Esophagus muscularis mucosa (tissue), 4 donors: ENCODE measurements at regions not wholly inside any gene's neighbourhood (a gene's known extent, or its start where the extent isn't known, plus 50 kb on each side); places are given as distances from the start of the nearest gene placed in this dataset.

Experiments
- DNase-seq: peaks from one replicate; pipeline ENCODE4 v3.0.0-alpha.2; 2017; ENCODE audit errors: extremely low spot score
- H3K27ac ChIP-seq, 4 donors: fragments of 200-600 bp; sonication (generic); replicated peaks in 1 of 4; 1 replicate in 3 of 4; 2 replicates in 1 of 4; pipeline ENCODE4 v1.5.1; 2016 to 2019; ENCODE audit warnings: mild to moderate bottlenecking in 1 of 4
- H3K27me3 ChIP-seq, 4 donors: fragments of 200-600 bp; sonication (generic); one replicate each; pipeline versions ENCODE4 v1.5.1 to v1.6.0; 2016 to 2019
- H3K36me3 ChIP-seq, 4 donors: fragments of 200-600 bp; sonication (generic); one replicate each; pipeline ENCODE4 v1.5.1; 2016 to 2019
- H3K4me1 ChIP-seq, 4 donors: fragments of 200-600 bp; sonication (generic); one replicate each; pipeline ENCODE4 v1.5.1; 2016 to 2019
- H3K4me3 ChIP-seq, 4 donors: fragments of 200-600 bp; sonication (generic); 1 replicate in 2 of 4; 2 replicates in 2 of 4; pipeline ENCODE4 v1.5.1; 2016 to 2019; ENCODE audit warnings: mild to moderate bottlenecking in 4 of 4, moderate library complexity in 1 of 4
- H3K9me3 ChIP-seq, 4 donors: fragments of 200-600 bp; sonication (generic); 1 replicate in 3 of 4; 2 replicates in 1 of 4; pipeline ENCODE4 v1.5.1; 2016 to 2019
- EP300 ChIP-seq: sonication (generic); formaldehyde crosslinking; IDR thresholded peaks from one replicate; pipeline ENCODE4 v1.6.1; 2017; ENCODE audit warnings: antibody characterized with exemption
- POLR2A ChIP-seq: fragments of 450-650 bp; IDR thresholded peaks from one replicate; pipeline ENCODE4 v1.6.1; 2017; ENCODE audit warnings: antibody characterized with exemption, moderate library complexity, mild to moderate bottlenecking, low read depth
- POLR2AphosphoS5 ChIP-seq, 2 donors: sonication (generic); formaldehyde crosslinking; IDR thresholded peaks; one replicate each; pipeline ENCODE4 v1.6.1; 2017; ENCODE audit warnings: antibody characterized with exemption in 2 of 2
- WGBS: methylation state at CpG from one replicate; pipeline ENCODE4 v1.1.5; 2018; 5-methylcytosine and 5-hydroxymethylcytosine counted together
- intact Hi-C: fragments of 100-400 bp; cut with DNase I; formaldehyde crosslinking; loops from one replicate; pipeline ENCODE4 v1.15.1; 2023
- TF ChIP-seq, protein P1 (sequence below), 3 experiments: fragments of 200-600 bp in 2 of 3; fragments of 450-650 bp in 1 of 3; sonication (generic) in 2 of 3; IDR thresholded peaks; one replicate each; pipeline ENCODE4 v1.5.1; 2017 to 2019; ENCODE audit warnings: antibody characterized with exemption in 3 of 3, mild to moderate bottlenecking in 2 of 3, moderate library complexity in 1 of 3

DNA sequence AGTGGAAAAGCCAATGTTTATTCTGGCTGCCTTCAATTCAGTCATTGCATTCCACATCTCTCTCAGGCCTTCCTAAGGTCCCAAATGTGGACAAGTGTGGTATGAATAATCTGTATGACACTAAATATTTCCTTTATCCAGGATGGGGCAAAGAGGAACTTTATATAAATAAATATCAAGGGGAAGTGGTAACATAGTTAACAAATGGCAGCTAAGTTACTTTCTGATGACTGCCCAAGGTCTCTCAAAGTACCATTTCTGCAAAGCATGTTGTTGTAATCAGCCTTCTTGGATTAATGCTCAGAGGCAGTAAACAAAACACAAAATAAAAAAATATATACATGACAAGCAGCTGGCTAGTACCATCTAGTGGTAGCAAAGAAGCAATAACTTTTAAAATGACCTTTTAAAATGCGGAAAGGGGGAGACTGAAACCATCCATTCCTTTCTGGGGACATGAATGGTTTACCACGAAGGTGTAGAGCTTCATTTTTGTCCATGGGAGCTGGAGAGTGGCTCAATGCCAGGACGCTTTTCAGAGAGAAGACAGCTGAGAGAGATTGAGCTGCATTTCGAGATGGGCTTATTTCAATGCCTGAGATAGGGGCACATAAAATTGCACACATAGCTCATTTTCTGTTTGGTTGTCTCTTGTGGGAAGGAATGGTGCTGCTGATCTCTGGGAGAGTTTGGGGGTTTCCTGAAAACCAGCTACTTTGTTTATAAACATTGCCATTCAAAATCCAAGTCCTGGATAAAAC, 259.2 kb downstream of the RFC3 start:
- intact Hi-C loops, result no loop called here
- Histone ChIP-seq H3K4me1 (peaks cover 0 to 11% (median 7%) of the 10 kb centered on the region in 4 donors), H3K4me3 (no peak overlapping the region), H3K27ac (no peak overlapping the region), H3K36me3 (no peaks in the 10 kb centered on the region), H3K27me3 (no peaks in the 10 kb centered on the region), H3K9me3 (no peaks in the 10 kb centered on the region)
- no peak for DNase-seq
- 36% methylated on average over 4 of the region's 4 CpGs for WGBS
- TF ChIP-seq EP300, result no peak
- TF ChIP-seq, protein P1, sequence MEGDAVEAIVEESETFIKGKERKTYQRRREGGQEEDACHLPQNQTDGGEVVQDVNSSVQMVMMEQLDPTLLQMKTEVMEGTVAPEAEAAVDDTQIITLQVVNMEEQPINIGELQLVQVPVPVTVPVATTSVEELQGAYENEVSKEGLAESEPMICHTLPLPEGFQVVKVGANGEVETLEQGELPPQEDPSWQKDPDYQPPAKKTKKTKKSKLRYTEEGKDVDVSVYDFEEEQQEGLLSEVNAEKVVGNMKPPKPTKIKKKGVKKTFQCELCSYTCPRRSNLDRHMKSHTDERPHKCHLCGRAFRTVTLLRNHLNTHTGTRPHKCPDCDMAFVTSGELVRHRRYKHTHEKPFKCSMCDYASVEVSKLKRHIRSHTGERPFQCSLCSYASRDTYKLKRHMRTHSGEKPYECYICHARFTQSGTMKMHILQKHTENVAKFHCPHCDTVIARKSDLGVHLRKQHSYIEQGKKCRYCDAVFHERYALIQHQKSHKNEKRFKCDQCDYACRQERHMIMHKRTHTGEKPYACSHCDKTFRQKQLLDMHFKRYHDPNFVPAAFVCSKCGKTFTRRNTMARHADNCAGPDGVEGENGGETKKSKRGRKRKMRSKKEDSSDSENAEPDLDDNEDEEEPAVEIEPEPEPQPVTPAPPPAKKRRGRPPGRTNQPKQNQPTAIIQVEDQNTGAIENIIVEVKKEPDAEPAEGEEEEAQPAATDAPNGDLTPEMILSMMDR (IDR thresholded peaks at IDR 0.05), result peak; percentile 37 to 52 (median 40)

DNA sequence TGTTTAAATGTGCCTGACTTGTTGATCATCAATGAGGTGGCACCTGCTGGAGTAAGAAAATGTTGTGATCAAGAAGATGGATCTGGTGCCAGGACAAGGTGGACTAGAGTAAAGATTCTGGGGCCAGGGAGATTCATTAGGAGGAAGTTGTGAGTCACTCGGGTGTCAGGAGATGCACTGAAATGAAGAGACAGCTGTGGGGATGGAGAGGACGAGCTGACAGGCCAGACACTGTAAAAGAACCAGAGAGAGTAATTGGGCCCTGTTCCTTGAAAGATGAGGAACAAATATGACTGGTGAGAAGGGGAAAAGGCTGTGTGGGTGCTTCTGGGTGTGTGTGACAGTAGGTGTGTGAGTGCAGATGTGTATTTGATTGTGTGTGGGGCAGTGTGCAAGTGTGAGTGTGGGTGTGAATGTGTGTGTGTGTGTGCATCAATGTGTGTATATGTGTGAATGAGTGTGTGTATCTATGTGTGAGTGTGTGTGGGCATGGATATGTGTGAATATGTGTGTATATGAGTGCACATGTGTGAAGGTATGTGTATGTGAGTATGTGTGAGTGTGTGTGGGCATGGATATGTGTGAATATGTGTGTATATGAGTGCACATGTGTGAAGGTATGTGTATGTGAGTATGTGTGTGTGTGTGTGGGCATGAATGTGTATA, 260.5 kb downstream of the RFC3 start:
- Histone ChIP-seq H3K4me1 (peaks cover 0 to 11% (median 7%) of the 10 kb centered on the region in 4 donors), H3K9me3 (no peaks in the 10 kb centered on the region), H3K36me3 (no peaks in the 10 kb centered on the region), H3K27me3 (no peaks in the 10 kb centered on the region), H3K4me3 (no peak overlapping the region), H3K27ac (no peak overlapping the region)
- WGBS, result 74% methylated on average over 2 of the region's 2 CpGs
- intact Hi-C loops, result no loop called here
- TF ChIP-seq EP300, result no peak
- TF ChIP-seq, protein P1 (IDR thresholded peaks at IDR 0.05), result no peak
- TF ChIP-seq POLR2A, result no peak
- TF ChIP-seq POLR2AphosphoS5 (IDR thresholded peaks at IDR 0.05), result no peak
- DNase-seq, result no peak

DNA sequence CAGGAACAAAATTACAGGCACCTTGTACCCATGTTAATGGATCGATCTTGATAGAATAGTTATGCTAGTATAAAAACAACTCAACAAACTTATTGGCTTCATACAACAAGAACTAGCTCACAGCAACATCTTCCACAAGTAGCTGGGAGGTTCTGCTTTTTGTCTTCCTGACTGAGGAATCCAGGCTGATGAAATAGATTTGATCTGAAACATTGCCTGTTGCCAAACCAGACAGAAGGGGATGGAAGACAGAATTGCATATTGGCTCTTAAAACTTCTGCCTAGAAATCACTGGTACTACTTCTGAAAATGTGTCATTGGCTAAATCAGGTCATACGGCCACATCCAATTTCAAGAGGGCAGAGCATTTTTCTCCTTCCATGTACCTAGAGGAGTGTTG, 267.3 kb downstream of the RFC3 start:
- intact Hi-C loops, result no loop called here
- Histone ChIP-seq H3K9me3 (no peaks in the 10 kb centered on the region), H3K36me3 (no peaks in the 10 kb centered on the region), H3K4me1 (no peaks in the 10 kb centered on the region), H3K27ac (no peak overlapping the region), H3K4me3 (no peak overlapping the region), H3K27me3 (no peaks in the 10 kb centered on the region)
- DNase-seq, result no peak
- WGBS, result 76% methylated on average over 2 of the region's 2 CpGs
- TF ChIP-seq POLR2AphosphoS5 (IDR thresholded peaks at IDR 0.05) (no peak), POLR2A (no peak), EP300 (no peak)
- TF ChIP-seq, protein P1 (IDR thresholded peaks at IDR 0.05), result no peak

DNA sequence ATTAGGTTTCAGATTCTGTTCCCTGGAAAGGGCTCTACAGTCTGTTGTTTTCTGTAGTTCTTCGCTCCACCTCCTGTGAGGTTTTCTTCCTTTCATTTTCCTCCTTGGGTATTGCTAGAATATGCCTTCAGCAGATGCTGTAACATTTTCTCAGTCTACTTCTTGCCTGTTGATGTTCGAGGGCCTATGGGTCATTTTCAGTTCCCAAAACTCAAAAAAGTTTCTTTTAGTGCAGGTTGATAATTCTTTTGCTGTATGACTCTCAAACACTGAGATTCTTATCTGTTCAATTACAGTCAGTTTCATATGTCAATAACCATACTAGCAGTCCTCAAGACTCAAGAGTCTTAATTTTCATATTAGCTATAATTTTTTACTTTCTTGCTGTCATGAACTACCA, 268.3 kb downstream of the RFC3 start:
- Histone ChIP-seq H3K27ac (no peak overlapping the region), H3K4me1 (no peaks in the 10 kb centered on the region), H3K4me3 (no peak overlapping the region), H3K9me3 (no peaks in the 10 kb centered on the region), H3K36me3 (no peaks in the 10 kb centered on the region), H3K27me3 (no peaks in the 10 kb centered on the region)
- no peak for DNase-seq
- TF ChIP-seq, protein P1 (IDR thresholded peaks at IDR 0.05), result no peak
- TF ChIP-seq EP300 (no peak), POLR2A (no peak), POLR2AphosphoS5 (IDR thresholded peaks at IDR 0.05) (no peak)
- intact Hi-C loops, result no loop called here
- 89% methylated on average over 2 of the region's 2 CpGs for WGBS
